Activated CD8-positive, alpha-beta memory T cell treated with anti-CD3 and anti-CD28 coated beads for 24 hours (primary cell): ENCODE measurements at regions not wholly inside any gene's neighbourhood (a gene's known extent, or its start where the extent isn't known, plus 50 kb on each side); places are given as distances from the start of the nearest gene placed in this dataset.

Experiments
- DNase-seq: peaks from one replicate; pipeline ENCODE4 v3.0.0-alpha.2; 2020

- DNase-seq: no peak
Observed at GRCh38 chr9:119596703-119597102, 227.5 kb upstream of the BRINP1 start.

GRCh38 chr9:119588874-119589744 lies 219.9 kb upstream of the BRINP1 start:
- DNase-seq: no peak

- no peak for DNase-seq
Observed at GRCh38 chr9:119577881-119578280, 208.6 kb upstream of the BRINP1 start.

GRCh38 chr9:119559986-119560385 lies 190.8 kb upstream of the BRINP1 start:
- no peak for DNase-seq

GRCh38 chr9:119559056-119559455 lies 189.8 kb upstream of the BRINP1 start:
- no peak for DNase-seq

- peak; percentile 70 for DNase-seq
Observed at GRCh38 chr9:119556129-119556875, 187.1 kb upstream of the BRINP1 start.

GRCh38 chr9:119544492-119544891 lies 175.3 kb upstream of the BRINP1 start:
- no peak for DNase-seq

GRCh38 chr9:119537138-119537537 lies 167.9 kb upstream of the BRINP1 start:
- DNase-seq: no peak

- no peak for DNase-seq
Observed at GRCh38 chr9:119533504-119533903, 164.3 kb upstream of the BRINP1 start.

- DNase-seq: no peak
Observed at GRCh38 chr9:119526698-119527097, 157.5 kb upstream of the BRINP1 start.

- no peak for DNase-seq
Observed at GRCh38 chr9:119523508-119523907, 154.3 kb upstream of the BRINP1 start.

- no peak for DNase-seq
Observed at GRCh38 chr9:119522381-119522780, 153.1 kb upstream of the BRINP1 start.

- DNase-seq: no peak
Observed at GRCh38 chr9:119509291-119509905, 140.2 kb upstream of the BRINP1 start.

- DNase-seq: no peak
Observed at GRCh38 chr9:119501374-119501773, 132.1 kb upstream of the BRINP1 start.

GRCh38 chr9:119500072-119500771 lies 131.0 kb upstream of the BRINP1 start:
- DNase-seq: no peak

GRCh38 chr9:119487118-119487827 lies 118.0 kb upstream of the BRINP1 start:
- no peak for DNase-seq

GRCh38 chr9:119483153-119483552 lies 113.9 kb upstream of the BRINP1 start:
- no peak for DNase-seq

- no peak for DNase-seq
Observed at GRCh38 chr9:119477197-119477596, 108.0 kb upstream of the BRINP1 start.

- no peak for DNase-seq
Observed at GRCh38 chr9:119458068-119458467, 88.8 kb upstream of the BRINP1 start.

GRCh38 chr9:119453980-119454379 lies 84.7 kb upstream of the BRINP1 start:
- DNase-seq: no peak

GRCh38 chr9:119453490-119453911 lies 84.3 kb upstream of the BRINP1 start:
- no peak for DNase-seq

GRCh38 chr9:119451426-119451825 lies 82.2 kb upstream of the BRINP1 start:
- no peak for DNase-seq
